SU-DHL-6 (cell line): ENCODE measurements at regions not wholly inside any gene's neighbourhood (a gene's known extent, or its start where the extent isn't known, plus 50 kb on each side); places are given as distances from the start of the nearest gene placed in this dataset.

ENCODE experiments used
- H2AFZ ChIP-seq: fragments of 200-600 bp; sonication (generic); 2 replicates; pipeline ENCODE4 v1.6.1; 2014; ENCODE audit warnings: low read depth, mild to moderate bottlenecking, moderate library complexity, mixed read lengths, antibody characterized with exemption, low read length; ENCODE audit not compliant: severe bottlenecking
- H3F3A ChIP-seq: fragments of 200-600 bp; shearing (Covaris generic); 2 replicates; pipeline ENCODE4 v1.6.0; 2016; ENCODE audit warnings: antibody characterized with exemption, mild to moderate bottlenecking; ENCODE audit not compliant: insufficient read depth
- H3K27ac ChIP-seq: fragments of 200-600 bp; sonication (generic); 2 replicates; pipeline ENCODE4 v1.5.1; 2016; ENCODE audit warnings: low read depth, mild to moderate bottlenecking, low read length, moderate library complexity, mixed read lengths
- H3K27me3 ChIP-seq: fragments of 200-600 bp; sonication (generic), shearing (Covaris generic); 2 replicates; pipeline ENCODE4 v1.6.0; 2014; ENCODE audit warnings: mild to moderate bottlenecking, low read length
- H3K36me3 ChIP-seq: fragments of 200-600 bp; sonication (generic); 2 replicates; pipeline ENCODE4 v1.6.1; 2014; ENCODE audit warnings: mild to moderate bottlenecking, low read length, mixed read lengths
- H3K4me2 ChIP-seq: fragments of 300-600, 200-600 bp; shearing (Covaris generic), sonication (generic); 2 replicates; pipeline ENCODE4 v1.6.0; 2014; ENCODE audit warnings: low read length, low read depth, mild to moderate bottlenecking; ENCODE audit not compliant: poor library complexity, severe bottlenecking
- H3K4me3 ChIP-seq: fragments of 200-600 bp; sonication (generic); 2 replicates; pipeline ENCODE4 v1.5.1; 2014; ENCODE audit warnings: antibody characterized with exemption, low read length, mild to moderate bottlenecking, mixed read lengths; ENCODE audit not compliant: insufficient read depth, poor library complexity, severe bottlenecking
- H3K79me2 ChIP-seq: fragments of 200-600 bp; sonication (generic); 2 replicates; pipeline ENCODE4 v1.6.1; 2014; ENCODE audit warnings: mild to moderate bottlenecking, low read length, moderate library complexity; ENCODE audit not compliant: insufficient read depth
- H3K9ac ChIP-seq: fragments of 200-600 bp; sonication (generic); 2 replicates; pipeline ENCODE4 v1.7.0; 2014; ENCODE audit warnings: mild to moderate bottlenecking, low read length
- H3K9me2 ChIP-seq: fragments of 200-600 bp; sonication (generic); replicated peaks from 2 replicates; pipeline ENCODE4 v1.6.1; 2014; ENCODE audit warnings: low read length; ENCODE audit not compliant: insufficient read depth
- H3K9me3 ChIP-seq: fragments of 200-600 bp; sonication (generic); 2 replicates; pipeline ENCODE4 v1.6.1; 2014; ENCODE audit warnings: low read length, mixed read lengths; ENCODE audit not compliant: insufficient read depth
- H4K20me1 ChIP-seq: fragments of 200-600 bp; sonication (generic); 2 replicates; pipeline ENCODE4 v1.6.1; 2014; ENCODE audit warnings: low read depth, mild to moderate bottlenecking, antibody characterized with exemption, low read length, moderate library complexity, mixed read lengths
- CTCF ChIP-seq: fragments of 200-600 bp; sonication (generic); IDR thresholded peaks from one replicate; pipeline ENCODE4 v1.5.1; 2017; ENCODE audit warnings: antibody characterized with exemption, mild to moderate bottlenecking, low read length, moderate library complexity; ENCODE audit not compliant: insufficient read depth, poor library complexity, severe bottlenecking
- EZH2phosphoT487 ChIP-seq: fragments of 200-600 bp; sonication (generic), shearing (Covaris generic); conservative IDR thresholded peaks from 2 replicates; pipeline ENCODE4 v1.6.1; 2018; ENCODE audit warnings: mild to moderate bottlenecking, antibody characterized with exemption, low read length, moderate library complexity, mixed read lengths

- Histone ChIP-seq H3K79me2 (no peaks in the 10 kb centered on the region), H4K20me1 (no peaks in the 10 kb centered on the region), H2AFZ (no peak overlapping the region), H3K27ac (no peak overlapping the region), H3K9me2 (no peaks in the 10 kb centered on the region), H3K4me3 (no peak overlapping the region), H3K9ac (no peak overlapping the region), H3K36me3 (no peaks in the 10 kb centered on the region), H3K4me2 (no peak overlapping the region), H3F3A (no peaks in the 10 kb centered on the region), H3K27me3 (no peaks in the 10 kb centered on the region), H3K9me3 (no peaks in the 10 kb centered on the region)
- TF ChIP-seq CTCF (no peak), EZH2phosphoT487 (no peak)
These were observed 390.0 kb downstream of the ENC1 start for GRCh38 chr5:74250304-74251102.

- H3K9me3 ChIP-seq: no peaks in the 10 kb centered on the region
- TF ChIP-seq EZH2phosphoT487: no peak
- TF ChIP-seq CTCF: no peak
- H3K9me2 ChIP-seq: no peaks in the 10 kb centered on the region
- H3F3A ChIP-seq: no peaks in the 10 kb centered on the region
- no peak overlapping the region for H3K9ac ChIP-seq
- no peaks in the 10 kb centered on the region for H3K79me2 ChIP-seq
- H3K4me2 ChIP-seq: no peak overlapping the region
- H3K36me3 ChIP-seq: no peaks in the 10 kb centered on the region
- no peak overlapping the region for H3K4me3 ChIP-seq
- no peak overlapping the region for H2AFZ ChIP-seq
- H3K27ac ChIP-seq: no peak overlapping the region
- H4K20me1 ChIP-seq: no peaks in the 10 kb centered on the region
- H3K27me3 ChIP-seq: no peaks in the 10 kb centered on the region
These were observed 392.0 kb downstream of the ENC1 start for GRCh38 chr5:74248576-74248975.

- Histone ChIP-seq H3K4me3 (no peak overlapping the region), H3K36me3 (no peaks in the 10 kb centered on the region), H3K79me2 (no peaks in the 10 kb centered on the region), H2AFZ (no peak overlapping the region), H3F3A (no peaks in the 10 kb centered on the region), H3K27me3 (no peaks in the 10 kb centered on the region), H3K9me2 (no peaks in the 10 kb centered on the region), H3K4me2 (no peak overlapping the region), H4K20me1 (no peaks in the 10 kb centered on the region), H3K9me3 (no peaks in the 10 kb centered on the region), H3K9ac (no peak overlapping the region), H3K27ac (no peak overlapping the region)
- no peak for TF ChIP-seq CTCF
These were observed 396.1 kb downstream of the ENC1 start for GRCh38 chr5:74244406-74244805.
